Choroid plexus epithelial cell (primary cell): ENCODE measurements at regions not wholly inside any gene's neighbourhood (a gene's known extent, or its start where the extent isn't known, plus 50 kb on each side); places are given as distances from the start of the nearest gene placed in this dataset.
A peak's percentile ranks its signal among the peaks of the same experiment; 100 is the strongest.

ENCODE experiments used
- DNase-seq: peaks from one replicate; pipeline ENCODE4 v3.0.0-alpha.2; 2010; ENCODE audit warnings: low read depth
- H3K4me3 ChIP-seq: 2 replicates; pipeline ENCODE4 v1.5.1; 2011; ENCODE audit warnings: low read depth, mild to moderate bottlenecking, control low read depth, low read length, moderate library complexity
- CTCF ChIP-seq: conservative IDR thresholded peaks from 2 replicates; pipeline ENCODE4 v1.5.1; 2011; ENCODE audit warnings: low read depth, mild to moderate bottlenecking, control low read depth, inconsistent platforms, low read length, moderate library complexity

DNA sequence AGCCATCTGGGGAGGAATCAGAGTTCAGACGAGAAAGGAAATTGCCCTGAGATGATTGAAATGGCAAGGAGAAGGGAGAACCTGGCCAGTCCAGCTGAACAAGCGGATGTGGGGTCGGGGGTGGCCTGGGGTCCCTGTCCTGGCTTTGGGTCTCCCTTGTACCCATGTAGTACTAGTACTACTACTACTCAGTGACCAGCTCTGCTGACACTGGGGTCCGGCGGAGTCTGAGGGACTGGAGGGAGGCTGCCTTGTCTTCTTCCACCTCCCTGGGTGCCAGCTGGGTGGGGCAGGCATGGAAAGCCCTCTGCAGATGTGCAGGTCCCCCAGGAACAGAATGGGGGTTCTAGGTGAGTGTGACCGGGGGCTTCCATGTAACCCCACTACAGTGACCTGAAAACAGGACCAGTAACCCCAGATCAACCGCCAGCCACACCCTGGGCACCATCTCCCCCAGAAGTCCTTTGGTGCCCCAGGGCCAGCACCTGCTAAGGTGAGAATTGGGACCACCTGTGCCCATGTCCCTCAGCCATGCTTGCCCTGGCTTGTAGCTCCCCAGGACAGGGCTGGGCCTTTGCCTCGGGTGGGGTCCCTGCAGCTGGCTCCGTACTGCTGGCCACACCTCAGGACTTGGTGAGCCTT is 89.1 kb upstream of the COL5A1 start:
- no peak for TF ChIP-seq CTCF
- no peak for DNase-seq
- H3K4me3 ChIP-seq = no peak overlapping the region

DNA sequence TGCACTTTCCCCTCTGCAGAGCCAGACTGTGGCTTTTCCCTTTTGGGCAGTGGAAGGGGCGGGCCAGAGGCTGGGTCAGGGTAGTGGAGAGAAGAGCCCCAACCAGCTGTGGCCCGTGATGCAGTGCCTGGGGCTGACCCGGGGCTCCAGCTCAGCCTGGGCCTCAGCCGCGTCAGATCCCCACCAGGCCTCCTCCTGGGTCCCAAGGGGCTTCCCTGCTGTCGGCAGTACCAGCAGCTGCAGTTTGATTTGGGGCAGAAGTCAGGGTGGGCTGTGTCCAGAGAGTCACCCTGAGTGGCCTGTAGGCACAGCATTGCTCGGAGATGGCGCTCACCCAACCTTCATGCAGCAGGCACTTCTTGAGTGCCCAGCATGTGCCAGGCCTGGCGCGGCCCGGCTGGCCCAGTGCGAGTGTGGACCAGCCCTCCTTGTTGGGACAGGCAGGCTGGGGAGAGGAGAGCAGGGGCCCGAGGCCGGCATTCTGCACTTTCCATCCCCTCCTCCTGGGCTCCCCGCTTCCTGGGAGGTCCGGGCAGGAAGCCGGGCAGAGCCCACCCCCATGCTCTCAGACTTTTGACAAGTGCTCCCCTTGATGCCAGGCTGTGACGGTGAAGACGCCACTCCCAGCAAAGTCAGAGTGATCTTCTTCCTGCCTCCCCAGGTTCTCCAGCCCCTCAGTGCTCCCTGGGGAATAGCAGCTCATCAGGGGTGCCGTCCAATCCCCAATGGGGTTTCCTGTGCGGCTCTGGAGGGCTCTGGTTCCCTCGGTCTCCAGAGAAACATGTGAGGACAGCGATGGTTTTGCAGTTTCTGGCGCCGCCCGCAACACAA is 88.3 kb upstream of the COL5A1 start:
- H3K4me3 ChIP-seq = no peak overlapping the region
- no peak for TF ChIP-seq CTCF
- DNase-seq = no peak

- H3K4me3 ChIP-seq = no peak overlapping the region
- no peak for TF ChIP-seq CTCF
- no peak for DNase-seq
Observed at GRCh38 chr9:134553996-134554372, 87.6 kb upstream of the COL5A1 start.

GRCh38 chr9:134554373-134555093 is 87.1 kb upstream of the COL5A1 start:
- TF ChIP-seq CTCF = no peak
- no peak for DNase-seq
- H3K4me3 ChIP-seq = no peak overlapping the region

DNA sequence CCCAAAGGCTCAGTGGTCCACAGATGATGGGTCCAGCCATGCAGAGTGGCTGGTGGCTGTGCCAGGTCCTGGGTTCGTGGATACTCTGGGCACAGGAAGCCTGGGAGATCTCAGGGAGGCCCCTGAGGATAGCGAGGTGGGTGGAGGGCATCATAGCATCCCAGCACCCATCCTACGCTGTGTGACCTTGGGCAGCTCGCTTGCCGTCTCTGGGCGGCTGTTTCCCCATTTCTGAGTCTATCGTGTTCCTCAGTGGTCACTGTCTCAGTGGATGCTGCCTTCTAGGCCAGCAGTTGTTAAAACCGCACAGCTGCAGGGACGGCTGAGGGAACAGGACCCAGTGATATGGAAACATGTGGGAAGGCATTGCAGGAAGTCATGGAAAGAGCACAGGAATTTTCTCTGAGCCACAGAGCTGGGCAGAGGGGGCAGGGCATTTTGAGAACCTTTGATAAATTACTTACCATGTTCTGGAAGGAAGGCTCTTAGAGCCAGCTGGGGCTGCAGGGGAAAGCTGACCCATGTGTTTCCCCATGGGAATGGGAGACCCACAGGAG is 86.4 kb upstream of the COL5A1 start:
- TF ChIP-seq CTCF = no peak
- no peak for DNase-seq
- H3K4me3 ChIP-seq = no peak overlapping the region

DNA sequence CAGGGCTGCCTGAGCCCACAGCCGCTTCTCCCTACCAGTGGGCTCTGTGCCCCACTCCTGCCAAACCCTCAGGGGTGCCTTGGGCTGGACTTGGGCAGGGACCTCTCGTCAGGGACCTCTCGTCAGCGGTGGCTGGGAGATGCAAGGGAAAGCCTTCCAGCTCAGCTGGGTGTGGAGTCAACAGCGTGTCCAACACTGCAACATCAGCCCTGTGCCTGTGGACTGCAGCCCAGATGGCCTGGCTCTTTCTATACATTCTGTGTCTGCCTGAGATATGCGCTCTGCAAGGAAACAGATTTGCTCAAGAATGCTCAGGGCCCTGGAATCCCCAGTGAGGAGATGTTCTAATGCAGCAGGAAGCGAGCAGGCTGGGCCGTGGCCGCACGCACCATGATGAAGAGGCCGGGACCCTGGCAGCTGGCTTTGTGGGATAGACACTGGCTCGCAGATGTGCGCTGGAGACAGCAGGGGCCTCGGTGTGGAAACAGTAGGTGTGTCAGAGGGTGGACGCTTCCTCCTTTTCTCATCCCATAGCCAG is 85.0 kb upstream of the COL5A1 start:
- no peak overlapping the region for H3K4me3 ChIP-seq
- DNase-seq = peak; percentile 66
- TF ChIP-seq CTCF = no peak
